22Rv1 (cell line): ENCODE measurements at regions not wholly inside any gene's neighbourhood (a gene's known extent, or its start where the extent isn't known, plus 50 kb on each side); places are given as distances from the start of the nearest gene placed in this dataset.

Source experiments
- CTCF ChIP-seq: fragments of 450-650 bp; IDR thresholded peaks from 2 replicates; pipeline ENCODE4 v1.5.1; 2017; ENCODE audit warnings: mild to moderate bottlenecking
- ZFX ChIP-seq: fragments of 450-650 bp; IDR thresholded peaks from 2 replicates; pipeline ENCODE4 v1.6.1; 2017; ENCODE audit warnings: antibody characterized with exemption, borderline replicate concordance

GRCh38 chr4:66893807-66894206 lies 651.5 kb downstream of the CENPC start:
- no peak for TF ChIP-seq CTCF
- no peak for TF ChIP-seq ZFX
